ENCODE measurements at regions not wholly inside any gene's neighbourhood (a gene's known extent, or its start where the extent isn't known, plus 50 kb on each side); places are given as distances from the start of the nearest gene placed in this dataset.

GRCh38 chr9:79911724-79912123, 340.0 kb downstream of the TLE4 start:
- TF ChIP-seq CTCF (IDR thresholded peaks at IDR 0.05; ENCODE audit: low read depth, low read length, poor library complexity, severe bottlenecking) (no peak), EZH2phosphoT487 (IDR thresholded peaks at IDR 0.05; ENCODE audit: borderline replicate concordance, low read length) (no peak)
